ENCODE measurements at regions not wholly inside any gene's neighbourhood (a gene's known extent, or its start where the extent isn't known, plus 50 kb on each side); places are given as distances from the start of the nearest gene placed in this dataset.
"Not testable (repeated sequence)": the region's sequence is repeated elsewhere in the genome, so short reads cannot be mapped to it uniquely, and the experiment has no call there.

GRCh38 chr3:132987396-132987795, 50.8 kb upstream of the TMEM108 start:
- no peaks in the 10 kb centered on the region for H3K79me2 ChIP-seq (ENCODE audit: low read length)
- no peaks in the 10 kb centered on the region for H3K4me1 ChIP-seq (ENCODE audit: low read length)
- H3K4me2 ChIP-seq (ENCODE audit: low read depth, low read length, poor library complexity, severe bottlenecking) = no peak overlapping the region
- H3K9me2 ChIP-seq (replicated peaks; ENCODE audit: insufficient read depth, low read length) = no peaks in the 10 kb centered on the region
- H3K27ac ChIP-seq (ENCODE audit: low read length) = no peak overlapping the region
- no peaks in the 10 kb centered on the region for H4K20me1 ChIP-seq (ENCODE audit: insufficient read depth, low read depth, low read length)
- no peaks in the 10 kb centered on the region for H3K9me3 ChIP-seq (ENCODE audit: low read length)
- no peak for DNase-seq
- H3K27me3 ChIP-seq (ENCODE audit: low read length) = no peaks in the 10 kb centered on the region
- no peak overlapping the region for H3K9ac ChIP-seq (ENCODE audit: low read length)
- no peak overlapping the region for H3K4me3 ChIP-seq (ENCODE audit: low read length)
- no peaks in the 10 kb centered on the region for H3K36me3 ChIP-seq (ENCODE audit: insufficient read depth, low read length)
- H2AFZ ChIP-seq (ENCODE audit: low read length) = no peak overlapping the region

DNA sequence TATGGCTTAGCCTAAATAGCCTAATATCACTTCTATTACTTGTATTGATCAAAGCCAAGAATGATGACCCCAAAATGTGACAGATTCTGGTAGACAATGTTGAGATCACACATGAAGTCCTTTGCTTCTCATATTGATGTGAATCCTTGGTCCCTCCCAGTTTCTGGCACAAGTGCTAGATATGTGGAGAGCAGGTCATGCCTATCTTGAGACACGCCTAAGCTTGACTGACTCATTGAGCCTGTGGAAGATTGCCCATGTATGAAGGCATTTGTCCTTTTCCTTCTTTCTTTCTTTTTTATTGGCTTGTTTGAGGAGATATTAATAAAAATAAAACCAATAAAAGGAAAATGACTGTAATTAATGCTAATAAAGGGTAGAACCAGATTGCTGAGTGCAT, 54.0 kb upstream of the TMEM108 start:
- Histone ChIP-seq H3K9me2 (replicated peaks; ENCODE audit: insufficient read depth, low read length) (no peaks in the 10 kb centered on the region), H3K4me2 (ENCODE audit: low read depth, low read length, poor library complexity, severe bottlenecking) (no peak overlapping the region), H4K20me1 (ENCODE audit: insufficient read depth, low read depth, low read length) (no peaks in the 10 kb centered on the region), H3K4me3 (ENCODE audit: low read length) (no peak overlapping the region), H3K4me1 (ENCODE audit: low read length) (no peaks in the 10 kb centered on the region), H3K9me3 (ENCODE audit: low read length) (no peaks in the 10 kb centered on the region), H2AFZ (ENCODE audit: low read length) (no peak overlapping the region), H3K27me3 (ENCODE audit: low read length) (no peaks in the 10 kb centered on the region), H3K9ac (ENCODE audit: low read length) (no peak overlapping the region), H3K36me3 (ENCODE audit: insufficient read depth, low read length) (no peaks in the 10 kb centered on the region), H3K27ac (ENCODE audit: low read length) (no peak overlapping the region), H3K79me2 (ENCODE audit: low read length) (no peaks in the 10 kb centered on the region)
- no peak for DNase-seq

- Histone ChIP-seq H3K9ac (ENCODE audit: low read length) (no peak overlapping the region), H3K9me3 (ENCODE audit: low read length) (no peaks in the 10 kb centered on the region), H3K27ac (ENCODE audit: low read length) (no peak overlapping the region), H2AFZ (ENCODE audit: low read length) (no peak overlapping the region), H3K36me3 (ENCODE audit: insufficient read depth, low read length) (no peaks in the 10 kb centered on the region), H3K9me2 (replicated peaks; ENCODE audit: insufficient read depth, low read length) (no peaks in the 10 kb centered on the region), H3K4me1 (ENCODE audit: low read length) (no peaks in the 10 kb centered on the region), H3K79me2 (ENCODE audit: low read length) (no peaks in the 10 kb centered on the region), H3K27me3 (ENCODE audit: low read length) (no peaks in the 10 kb centered on the region), H3K4me3 (ENCODE audit: low read length) (no peak overlapping the region), H4K20me1 (ENCODE audit: insufficient read depth, low read depth, low read length) (no peaks in the 10 kb centered on the region), H3K4me2 (ENCODE audit: low read depth, low read length, poor library complexity, severe bottlenecking) (no peak overlapping the region)
- no peak for DNase-seq
Measured at GRCh38 chr3:132983143-132983770, 54.9 kb upstream of the TMEM108 start.

DNA sequence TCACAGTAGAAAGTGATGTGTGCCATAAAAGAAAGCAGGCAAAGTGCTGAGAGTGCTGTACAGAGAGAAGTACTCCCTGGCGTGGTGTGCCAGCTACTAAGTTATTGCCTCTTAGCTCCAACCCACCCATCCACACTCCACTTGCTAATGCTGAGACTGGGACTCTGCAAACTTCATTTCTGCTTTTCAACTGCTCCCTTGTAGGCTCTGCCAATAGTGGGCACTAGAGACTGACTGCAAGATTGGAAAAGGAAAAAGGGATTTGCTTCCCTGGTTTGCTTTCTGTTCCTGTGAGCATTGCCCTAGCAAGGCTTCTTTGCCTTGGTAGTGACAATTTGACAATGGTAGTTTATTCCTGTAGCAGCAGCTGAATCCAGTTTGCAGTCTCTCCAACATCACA, 56.5 kb upstream of the TMEM108 start:
- H2AFZ ChIP-seq (ENCODE audit: low read length) = no peak overlapping the region
- no peak for DNase-seq
- H4K20me1 ChIP-seq (ENCODE audit: insufficient read depth, low read depth, low read length) = no peaks in the 10 kb centered on the region
- H3K36me3 ChIP-seq (ENCODE audit: insufficient read depth, low read length) = no peaks in the 10 kb centered on the region
- H3K4me1 ChIP-seq (ENCODE audit: low read length) = no peaks in the 10 kb centered on the region
- H3K27ac ChIP-seq (ENCODE audit: low read length) = no peak overlapping the region
- H3K9ac ChIP-seq (ENCODE audit: low read length) = no peak overlapping the region
- H3K27me3 ChIP-seq (ENCODE audit: low read length) = no peaks in the 10 kb centered on the region
- no peaks in the 10 kb centered on the region for H3K79me2 ChIP-seq (ENCODE audit: low read length)
- H3K9me3 ChIP-seq (ENCODE audit: low read length) = no peaks in the 10 kb centered on the region
- H3K9me2 ChIP-seq (replicated peaks; ENCODE audit: insufficient read depth, low read length) = no peaks in the 10 kb centered on the region
- no peak overlapping the region for H3K4me3 ChIP-seq (ENCODE audit: low read length)
- H3K4me2 ChIP-seq (ENCODE audit: low read depth, low read length, poor library complexity, severe bottlenecking) = no peak overlapping the region

DNA sequence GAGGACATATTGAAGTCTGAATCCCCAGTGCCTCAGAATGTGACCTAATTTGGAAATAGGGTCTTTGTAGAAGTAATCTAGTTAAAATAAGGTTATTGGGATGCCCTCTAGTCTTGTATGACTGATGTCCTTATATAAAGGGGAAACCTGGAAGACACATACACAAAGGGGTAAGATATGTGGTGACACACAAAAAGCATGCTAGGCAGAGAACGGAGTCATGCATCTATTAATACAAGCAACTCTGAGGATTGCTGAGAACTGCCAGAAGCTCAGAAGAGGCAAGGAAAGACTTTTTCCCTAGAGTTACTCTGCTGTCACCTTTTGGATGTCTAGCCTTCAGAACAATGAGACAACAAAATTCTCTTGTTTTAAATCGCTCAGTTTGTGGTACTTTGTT, 58.1 kb upstream of the TMEM108 start:
- H4K20me1 ChIP-seq (ENCODE audit: insufficient read depth, low read depth, low read length) = no peaks in the 10 kb centered on the region

GRCh38 chr3:132979606-132980005, 58.6 kb upstream of the TMEM108 start:
- H3K27ac ChIP-seq (ENCODE audit: low read length) = no peak overlapping the region
- H3K9ac ChIP-seq (ENCODE audit: low read length) = no peak overlapping the region
- no peaks in the 10 kb centered on the region for H3K9me3 ChIP-seq (ENCODE audit: low read length)
- H3K4me3 ChIP-seq (ENCODE audit: low read length) = no peak overlapping the region
- no peaks in the 10 kb centered on the region for H3K36me3 ChIP-seq (ENCODE audit: insufficient read depth, low read length)
- no peaks in the 10 kb centered on the region for H4K20me1 ChIP-seq (ENCODE audit: insufficient read depth, low read depth, low read length)
- no peaks in the 10 kb centered on the region for H3K27me3 ChIP-seq (ENCODE audit: low read length)
- H3K4me2 ChIP-seq (ENCODE audit: low read depth, low read length, poor library complexity, severe bottlenecking) = no peak overlapping the region
- no peaks in the 10 kb centered on the region for H3K9me2 ChIP-seq (replicated peaks; ENCODE audit: insufficient read depth, low read length)
- H3K4me1 ChIP-seq (ENCODE audit: low read length) = no peaks in the 10 kb centered on the region
- no peak for DNase-seq
- no peak overlapping the region for H2AFZ ChIP-seq (ENCODE audit: low read length)
- no peaks in the 10 kb centered on the region for H3K79me2 ChIP-seq (ENCODE audit: low read length)

More for the DNA sequence above, 58.1 kb upstream of the TMEM108 start:
- no peaks in the 10 kb centered on the region for H3K27me3 ChIP-seq (ENCODE audit: low read length)
- no peaks in the 10 kb centered on the region for H3K79me2 ChIP-seq (ENCODE audit: low read length)
- no peak overlapping the region for H3K4me3 ChIP-seq (ENCODE audit: low read length)
- H3K27ac ChIP-seq (ENCODE audit: low read length) = no peak overlapping the region
- H3K4me1 ChIP-seq (ENCODE audit: low read length) = no peaks in the 10 kb centered on the region
- no peak overlapping the region for H3K4me2 ChIP-seq (ENCODE audit: low read depth, low read length, poor library complexity, severe bottlenecking)
- H3K9me3 ChIP-seq (ENCODE audit: low read length) = no peaks in the 10 kb centered on the region
- no peaks in the 10 kb centered on the region for H3K36me3 ChIP-seq (ENCODE audit: insufficient read depth, low read length)
- H3K9ac ChIP-seq (ENCODE audit: low read length) = no peak overlapping the region
- H2AFZ ChIP-seq (ENCODE audit: low read length) = no peak overlapping the region
- DNase-seq = no peak
- no peaks in the 10 kb centered on the region for H3K9me2 ChIP-seq (replicated peaks; ENCODE audit: insufficient read depth, low read length)

- H3K4me2 ChIP-seq (ENCODE audit: low read depth, low read length, poor library complexity, severe bottlenecking); H3K27ac ChIP-seq (ENCODE audit: low read length); H3K4me3 ChIP-seq (ENCODE audit: low read length); H3K36me3 ChIP-seq (ENCODE audit: insufficient read depth, low read length); H3K27me3 ChIP-seq (ENCODE audit: low read length); H3K4me1 ChIP-seq (ENCODE audit: low read length); H3K9me3 ChIP-seq (ENCODE audit: low read length); H2AFZ ChIP-seq (ENCODE audit: low read length); H3K9ac ChIP-seq (ENCODE audit: low read length); H4K20me1 ChIP-seq (ENCODE audit: insufficient read depth, low read depth, low read length); DNase-seq; H3K79me2 ChIP-seq (ENCODE audit: low read length); H3K9me2 ChIP-seq (replicated peaks; ENCODE audit: insufficient read depth, low read length): not testable (repeated sequence)
Measured at GRCh38 chr3:132978946-132979345, 59.2 kb upstream of the TMEM108 start.

DNA sequence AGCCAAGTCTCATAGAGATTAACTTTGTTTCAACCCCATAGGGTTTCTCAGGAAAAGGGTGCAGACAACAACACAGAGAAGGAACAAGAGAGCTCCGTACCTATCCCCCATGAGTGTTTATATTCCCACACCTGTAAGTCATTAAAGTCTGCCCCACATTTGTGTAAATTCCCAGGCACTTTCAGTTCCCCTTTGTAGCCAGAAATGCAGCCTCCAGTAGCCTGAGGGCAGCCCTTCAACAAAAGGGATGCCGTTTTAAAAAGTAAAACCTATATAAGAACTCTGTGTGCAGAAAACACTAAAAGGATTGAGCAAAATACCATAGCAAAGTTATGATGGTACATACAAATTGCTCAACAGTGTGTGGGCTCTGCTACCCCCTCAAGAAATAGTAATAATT, 59.7 kb upstream of the TMEM108 start:
- H3K36me3 ChIP-seq (ENCODE audit: insufficient read depth, low read length) = no peaks in the 10 kb centered on the region
- no peaks in the 10 kb centered on the region for H3K9me2 ChIP-seq (replicated peaks; ENCODE audit: insufficient read depth, low read length)
- no peaks in the 10 kb centered on the region for H3K4me1 ChIP-seq (ENCODE audit: low read length)
- no peak overlapping the region for H3K27ac ChIP-seq (ENCODE audit: low read length)
- no peaks in the 10 kb centered on the region for H3K27me3 ChIP-seq (ENCODE audit: low read length)
- H3K79me2 ChIP-seq (ENCODE audit: low read length) = no peaks in the 10 kb centered on the region
- no peak for DNase-seq
- H3K4me2 ChIP-seq (ENCODE audit: low read depth, low read length, poor library complexity, severe bottlenecking) = no peak overlapping the region
- H3K9ac ChIP-seq (ENCODE audit: low read length) = no peak overlapping the region
- no peak overlapping the region for H3K4me3 ChIP-seq (ENCODE audit: low read length)
- no peak overlapping the region for H2AFZ ChIP-seq (ENCODE audit: low read length)
- no peaks in the 10 kb centered on the region for H4K20me1 ChIP-seq (ENCODE audit: insufficient read depth, low read depth, low read length)
- no peaks in the 10 kb centered on the region for H3K9me3 ChIP-seq (ENCODE audit: low read length)

DNA sequence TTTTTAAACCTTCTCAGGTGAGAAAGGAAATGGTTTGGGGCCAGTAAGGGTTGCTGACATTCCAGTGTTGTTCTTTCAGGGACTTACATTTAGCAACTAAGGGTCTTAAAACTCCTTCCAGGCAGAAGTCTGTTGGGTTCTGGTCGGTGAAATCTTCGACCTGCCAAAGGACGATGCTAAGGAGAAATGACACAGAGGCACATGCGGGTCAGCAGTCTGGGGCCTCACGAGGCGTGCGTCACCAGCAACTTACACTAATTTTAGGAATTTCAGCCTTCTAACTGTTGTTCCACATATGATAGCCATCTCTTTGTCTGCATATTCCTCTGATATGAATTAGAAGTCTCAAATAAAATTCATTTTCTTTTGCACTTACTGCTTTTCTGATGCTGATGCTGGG, 64.1 kb upstream of the TMEM108 start:
- Histone ChIP-seq H4K20me1 (ENCODE audit: insufficient read depth, low read depth, low read length) (no peaks in the 10 kb centered on the region), H3K79me2 (ENCODE audit: low read length) (no peaks in the 10 kb centered on the region), H3K9me3 (ENCODE audit: low read length) (no peaks in the 10 kb centered on the region), H3K4me1 (ENCODE audit: low read length) (no peaks in the 10 kb centered on the region), H2AFZ (ENCODE audit: low read length) (no peak overlapping the region), H3K4me3 (ENCODE audit: low read length) (no peak overlapping the region), H3K27me3 (ENCODE audit: low read length) (no peaks in the 10 kb centered on the region), H3K36me3 (ENCODE audit: insufficient read depth, low read length) (no peaks in the 10 kb centered on the region), H3K4me2 (ENCODE audit: low read depth, low read length, poor library complexity, severe bottlenecking) (no peak overlapping the region), H3K27ac (ENCODE audit: low read length) (no peak overlapping the region), H3K9me2 (replicated peaks; ENCODE audit: insufficient read depth, low read length) (no peaks in the 10 kb centered on the region), H3K9ac (ENCODE audit: low read length) (no peak overlapping the region)
- DNase-seq = no peak
